Liver (tissue), 8 donors: ENCODE measurements at regions not wholly inside any gene's neighbourhood (a gene's known extent, or its start where the extent isn't known, plus 50 kb on each side); places are given as distances from the start of the nearest gene placed in this dataset.

Experiments used
- DNase-seq: peaks from one replicate; pipeline ENCODE4 v3.0.0-alpha.2; 2017; ENCODE audit warnings: low spot score
- H3K27ac ChIP-seq, 2 donors: one replicate each; pipeline ENCODE4 v1.7.0; 2013; ENCODE audit warnings: inconsistent platforms in 2 of 2, low read length in 2 of 2, control low read depth in 1 of 2, low read depth in 1 of 2, mild to moderate bottlenecking in 1 of 2
- H3K27me3 ChIP-seq, 4 donors: one replicate each; pipeline versions ENCODE4 v1.6.1 to v1.7.0; 2013; ENCODE audit warnings: low read length in 3 of 4, inconsistent platforms in 1 of 4, mild to moderate bottlenecking in 1 of 4, moderate library complexity in 1 of 4; ENCODE audit not compliant: control insufficient read depth in 4 of 4, insufficient read depth in 4 of 4
- H3K36me3 ChIP-seq, 4 donors: one replicate each; pipeline versions ENCODE4 v1.6.1 to v1.7.0; 2013; ENCODE audit warnings: low read length in 3 of 4, mild to moderate bottlenecking in 3 of 4, low read depth in 1 of 4, moderate library complexity in 1 of 4; ENCODE audit not compliant: control insufficient read depth in 4 of 4, insufficient read depth in 3 of 4
- H3K4me1 ChIP-seq, 4 donors: one replicate each; pipeline versions ENCODE4 v1.6.1 to v1.7.0; 2013; ENCODE audit warnings: low read length in 3 of 4, mild to moderate bottlenecking in 3 of 4, moderate library complexity in 1 of 4; ENCODE audit not compliant: control insufficient read depth in 4 of 4, insufficient read depth in 4 of 4
- H3K4me3 ChIP-seq, 3 donors: one replicate each; pipeline versions ENCODE4 v1.6.1 to v1.7.0; 2013; ENCODE audit warnings: low read length in 3 of 3, control low read depth in 1 of 3, low read depth in 1 of 3, mild to moderate bottlenecking in 1 of 3
- H3K9ac ChIP-seq, 2 donors: one replicate each; pipeline ENCODE4 v1.7.0; 2013; ENCODE audit warnings: low read length in 2 of 2, mild to moderate bottlenecking in 2 of 2, moderate library complexity in 2 of 2, control low read depth in 1 of 2, low read depth in 1 of 2
- H3K9me3 ChIP-seq, 4 donors: one replicate each; pipeline versions ENCODE4 v1.6.1 to v1.7.0; 2013; ENCODE audit warnings: low read length in 3 of 4; ENCODE audit not compliant: control insufficient read depth in 4 of 4
- EGR1 ChIP-seq, 2 donors: IDR thresholded peaks; 2 replicates each; pipeline ENCODE4 v1.6.1; 2016 to 2018; ENCODE audit warnings: antibody characterized with exemption in 2 of 2, low read depth in 2 of 2
- FOXA1 ChIP-seq: IDR thresholded peaks from 2 replicates; pipeline ENCODE4 v1.6.1; 2016; ENCODE audit warnings: antibody characterized with exemption
- FOXA2 ChIP-seq: IDR thresholded peaks from 2 replicates; pipeline ENCODE4 v1.6.1; 2016; ENCODE audit warnings: antibody characterized with exemption
- GABPA ChIP-seq, 2 donors: IDR thresholded peaks in 1 of 2; conservative IDR thresholded peaks in 1 of 2; 2 replicates each; pipeline ENCODE4 v1.6.1; 2016; ENCODE audit warnings: antibody characterized with exemption in 2 of 2, mild to moderate bottlenecking in 1 of 2, moderate library complexity in 1 of 2
- HNF4A ChIP-seq, 2 donors: conservative IDR thresholded peaks; 2 replicates each; pipeline ENCODE4 v1.6.1; 2016; ENCODE audit warnings: antibody characterized with exemption in 2 of 2, mild to moderate bottlenecking in 2 of 2
- HNF4G ChIP-seq: IDR thresholded peaks from 2 replicates; pipeline ENCODE4 v1.6.1; 2016; ENCODE audit warnings: antibody characterized with exemption
- JUND ChIP-seq, 2 donors: IDR thresholded peaks; 2 replicates each; pipeline ENCODE4 v1.6.1; 2016; ENCODE audit warnings: antibody characterized with exemption in 2 of 2
- NR2F2 ChIP-seq: IDR thresholded peaks from 2 replicates; pipeline ENCODE4 v1.6.1; 2016; ENCODE audit warnings: antibody characterized with exemption
- RAD21 ChIP-seq, 2 donors: IDR thresholded peaks; 2 replicates each; pipeline ENCODE4 v1.6.1; 2016; ENCODE audit warnings: antibody characterized with exemption in 2 of 2, mild to moderate bottlenecking in 2 of 2
- RXRA ChIP-seq, 2 donors: IDR thresholded peaks; 2 replicates each; pipeline ENCODE4 v1.6.1; 2017 to 2018; ENCODE audit warnings: antibody characterized with exemption in 2 of 2, mild to moderate bottlenecking in 1 of 2
- SP1 ChIP-seq: IDR thresholded peaks from 2 replicates; pipeline ENCODE4 v1.6.1; 2018; ENCODE audit warnings: antibody characterized with exemption, mild to moderate bottlenecking
- TAF1 ChIP-seq: conservative IDR thresholded peaks from 2 replicates; pipeline ENCODE4 v1.6.1; 2016; ENCODE audit warnings: antibody characterized with exemption, mild to moderate bottlenecking
- YY1 ChIP-seq: IDR thresholded peaks from 2 replicates; pipeline ENCODE4 v1.6.1; 2016; ENCODE audit warnings: antibody characterized with exemption, mild to moderate bottlenecking
- ZBTB33 ChIP-seq: IDR thresholded peaks from 2 replicates; pipeline ENCODE4 v1.6.1; 2016; ENCODE audit warnings: antibody characterized with exemption
- WGBS: extraction: QIAGEN DNeasy Blood & Tissue Kit; methylation state at CpG from one replicate; pipeline ENCODE4 v1.1.7; 2013; 5-methylcytosine and 5-hydroxymethylcytosine counted together
- TF ChIP-seq, protein P1 (sequence below): fragments of 150-350 bp; IDR thresholded peaks from 2 replicates; pipeline ENCODE4 v1.5.1; 2017; ENCODE audit warnings: improper control_type of control experiment, low read depth, low read length; ENCODE audit not compliant: missing input control
- TF ChIP-seq, protein P2 (sequence below): IDR thresholded peaks from 2 replicates; pipeline ENCODE4 v1.6.1; 2016; ENCODE audit warnings: antibody characterized with exemption
- TF ChIP-seq, protein P3 (sequence below): IDR thresholded peaks from 2 replicates; pipeline ENCODE4 v1.6.1; 2016; ENCODE audit warnings: antibody characterized with exemption
- TF ChIP-seq, protein P4 (sequence below): IDR thresholded peaks from 2 replicates; pipeline ENCODE4 v1.6.1; 2016; ENCODE audit warnings: antibody characterized with exemption, mild to moderate bottlenecking
- donor health status: healthy.
- donor health status: healthy.
- donor health status: healthy.
- donor health status: healthy.
- donor health status: healthy.

DNA sequence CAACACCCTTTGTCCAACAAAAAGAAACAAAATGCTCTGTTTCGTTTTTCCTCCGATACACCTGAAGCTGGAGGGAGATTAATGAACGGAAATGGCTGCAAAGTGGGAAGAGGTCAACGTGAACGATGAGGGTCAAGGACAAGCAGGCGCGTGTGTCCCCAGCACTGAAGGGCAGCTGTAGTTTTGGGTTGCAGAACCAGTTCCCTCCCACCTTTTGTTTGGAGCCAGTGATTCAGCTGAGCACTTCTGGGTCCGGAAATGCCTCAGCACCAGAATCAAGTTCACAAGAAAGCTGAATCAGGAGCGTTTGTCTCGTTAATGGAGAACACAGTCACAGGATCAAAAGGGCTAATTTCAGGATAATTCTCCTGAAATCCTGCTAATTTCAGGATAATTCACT, 51.1 kb upstream of the PWP1 start:
- WGBS: 69% methylated on average over 10 of the region's 10 CpGs
- no peaks in the 10 kb centered on the region for H3K27me3 ChIP-seq
- peaks cover 0 to 4% (median 2%) of the 10 kb centered on the region in 4 donors for H3K9me3 ChIP-seq
- TF ChIP-seq YY1: no peak
- no peak for TF ChIP-seq GABPA (IDR thresholded peaks at IDR 0.05 in 1 of 2, conservative IDR thresholded peaks at IDR 0.05 in 1 of 2)
- TF ChIP-seq TAF1: no peak
- no peak for TF ChIP-seq SP1
- TF ChIP-seq, protein P1, sequence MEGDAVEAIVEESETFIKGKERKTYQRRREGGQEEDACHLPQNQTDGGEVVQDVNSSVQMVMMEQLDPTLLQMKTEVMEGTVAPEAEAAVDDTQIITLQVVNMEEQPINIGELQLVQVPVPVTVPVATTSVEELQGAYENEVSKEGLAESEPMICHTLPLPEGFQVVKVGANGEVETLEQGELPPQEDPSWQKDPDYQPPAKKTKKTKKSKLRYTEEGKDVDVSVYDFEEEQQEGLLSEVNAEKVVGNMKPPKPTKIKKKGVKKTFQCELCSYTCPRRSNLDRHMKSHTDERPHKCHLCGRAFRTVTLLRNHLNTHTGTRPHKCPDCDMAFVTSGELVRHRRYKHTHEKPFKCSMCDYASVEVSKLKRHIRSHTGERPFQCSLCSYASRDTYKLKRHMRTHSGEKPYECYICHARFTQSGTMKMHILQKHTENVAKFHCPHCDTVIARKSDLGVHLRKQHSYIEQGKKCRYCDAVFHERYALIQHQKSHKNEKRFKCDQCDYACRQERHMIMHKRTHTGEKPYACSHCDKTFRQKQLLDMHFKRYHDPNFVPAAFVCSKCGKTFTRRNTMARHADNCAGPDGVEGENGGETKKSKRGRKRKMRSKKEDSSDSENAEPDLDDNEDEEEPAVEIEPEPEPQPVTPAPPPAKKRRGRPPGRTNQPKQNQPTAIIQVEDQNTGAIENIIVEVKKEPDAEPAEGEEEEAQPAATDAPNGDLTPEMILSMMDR: no peak
- no peak for TF ChIP-seq EGR1 (IDR thresholded peaks at IDR 0.05; ENCODE audit: low read depth in 2 of 2)
- no peak for TF ChIP-seq JUND (IDR thresholded peaks at IDR 0.05)
- TF ChIP-seq NR2F2: no peak
- TF ChIP-seq, protein P2, sequence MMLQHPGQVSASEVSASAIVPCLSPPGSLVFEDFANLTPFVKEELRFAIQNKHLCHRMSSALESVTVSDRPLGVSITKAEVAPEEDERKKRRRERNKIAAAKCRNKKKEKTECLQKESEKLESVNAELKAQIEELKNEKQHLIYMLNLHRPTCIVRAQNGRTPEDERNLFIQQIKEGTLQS: no peak
- TF ChIP-seq FOXA1: no peak
- TF ChIP-seq RAD21 (IDR thresholded peaks at IDR 0.05): no peak
- TF ChIP-seq HNF4G: no peak
- no peak for TF ChIP-seq RXRA (IDR thresholded peaks at IDR 0.05)
- no peak for TF ChIP-seq FOXA2
- TF ChIP-seq, protein P3, sequence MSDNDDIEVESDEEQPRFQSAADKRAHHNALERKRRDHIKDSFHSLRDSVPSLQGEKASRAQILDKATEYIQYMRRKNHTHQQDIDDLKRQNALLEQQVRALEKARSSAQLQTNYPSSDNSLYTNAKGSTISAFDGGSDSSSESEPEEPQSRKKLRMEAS: no peak
- TF ChIP-seq HNF4A (conservative IDR thresholded peaks at IDR 0.05): no peak
- no peak for TF ChIP-seq ZBTB33
- TF ChIP-seq, protein P4, sequence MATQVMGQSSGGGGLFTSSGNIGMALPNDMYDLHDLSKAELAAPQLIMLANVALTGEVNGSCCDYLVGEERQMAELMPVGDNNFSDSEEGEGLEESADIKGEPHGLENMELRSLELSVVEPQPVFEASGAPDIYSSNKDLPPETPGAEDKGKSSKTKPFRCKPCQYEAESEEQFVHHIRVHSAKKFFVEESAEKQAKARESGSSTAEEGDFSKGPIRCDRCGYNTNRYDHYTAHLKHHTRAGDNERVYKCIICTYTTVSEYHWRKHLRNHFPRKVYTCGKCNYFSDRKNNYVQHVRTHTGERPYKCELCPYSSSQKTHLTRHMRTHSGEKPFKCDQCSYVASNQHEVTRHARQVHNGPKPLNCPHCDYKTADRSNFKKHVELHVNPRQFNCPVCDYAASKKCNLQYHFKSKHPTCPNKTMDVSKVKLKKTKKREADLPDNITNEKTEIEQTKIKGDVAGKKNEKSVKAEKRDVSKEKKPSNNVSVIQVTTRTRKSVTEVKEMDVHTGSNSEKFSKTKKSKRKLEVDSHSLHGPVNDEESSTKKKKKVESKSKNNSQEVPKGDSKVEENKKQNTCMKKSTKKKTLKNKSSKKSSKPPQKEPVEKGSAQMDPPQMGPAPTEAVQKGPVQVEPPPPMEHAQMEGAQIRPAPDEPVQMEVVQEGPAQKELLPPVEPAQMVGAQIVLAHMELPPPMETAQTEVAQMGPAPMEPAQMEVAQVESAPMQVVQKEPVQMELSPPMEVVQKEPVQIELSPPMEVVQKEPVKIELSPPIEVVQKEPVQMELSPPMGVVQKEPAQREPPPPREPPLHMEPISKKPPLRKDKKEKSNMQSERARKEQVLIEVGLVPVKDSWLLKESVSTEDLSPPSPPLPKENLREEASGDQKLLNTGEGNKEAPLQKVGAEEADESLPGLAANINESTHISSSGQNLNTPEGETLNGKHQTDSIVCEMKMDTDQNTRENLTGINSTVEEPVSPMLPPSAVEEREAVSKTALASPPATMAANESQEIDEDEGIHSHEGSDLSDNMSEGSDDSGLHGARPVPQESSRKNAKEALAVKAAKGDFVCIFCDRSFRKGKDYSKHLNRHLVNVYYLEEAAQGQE: no peak
- no peak for DNase-seq
- no peaks in the 10 kb centered on the region for H3K36me3 ChIP-seq
- no peak overlapping the region for H3K4me3 ChIP-seq
- no peak overlapping the region for H3K27ac ChIP-seq
- no peak overlapping the region for H3K9ac ChIP-seq
- no peaks in the 10 kb centered on the region for H3K4me1 ChIP-seq
